HepG2 (cell line): ENCODE measurements at regions not wholly inside any gene's neighbourhood (a gene's known extent, or its start where the extent isn't known, plus 50 kb on each side); places are given as distances from the start of the nearest gene placed in this dataset.

Experiments
- AKAP8 ChIP-seq: sonication (generic); formaldehyde crosslinking; IDR thresholded peaks from 2 replicates; pipeline ENCODE4 v1.5.1; 2020; ENCODE audit warnings: mild to moderate bottlenecking, missing genetic modification reagents
- ATF1 ChIP-seq: IDR thresholded peaks from 2 replicates; pipeline ENCODE4 v1.6.1; 2016; ENCODE audit warnings: mild to moderate bottlenecking, control low read depth
- ATF5 ChIP-seq: sonication (generic); formaldehyde crosslinking; IDR thresholded peaks from 2 replicates; pipeline ENCODE4 v1.4.0; 2020; ENCODE audit warnings: mild to moderate bottlenecking, low read depth, missing genetic modification reagents
- DRAP1 ChIP-seq: IDR thresholded peaks from 2 replicates; pipeline ENCODE4 v1.6.1; 2016; ENCODE audit warnings: missing genetic modification reagents, missing compliant biosample characterization
- KDM3A ChIP-seq: IDR thresholded peaks from 2 replicates; pipeline ENCODE4 v1.6.1; 2018; ENCODE audit warnings: low read depth, missing compliant biosample characterization
- MBD4 ChIP-seq: IDR thresholded peaks from 2 replicates; pipeline ENCODE4 v1.6.1; 2012; ENCODE audit warnings: low read length, inconsistent platforms, borderline replicate concordance
- NFKBIZ ChIP-seq: IDR thresholded peaks from 2 replicates; pipeline ENCODE4 v1.6.1; 2018; ENCODE audit warnings: missing genetic modification reagents, missing compliant biosample characterization
- PLRG1 ChIP-seq: fragments of 450-650 bp; conservative IDR thresholded peaks from 2 replicates; pipeline ENCODE4 v1.6.1; 2016
- RAD21 ChIP-seq: fragments of 450-650 bp; formaldehyde crosslinking; IDR thresholded peaks from 2 replicates; pipeline ENCODE4 v1.5.0; 2020; ENCODE audit warnings: mild to moderate bottlenecking
- RFX5 ChIP-seq: IDR thresholded peaks from 2 replicates; pipeline ENCODE4 v1.6.1; 2011; ENCODE audit warnings: low read depth, low read length, improper control_type of control experiment
- RNF2 ChIP-seq: fragments of 450-650 bp; conservative IDR thresholded peaks from 2 replicates; pipeline ENCODE4 v1.6.1; 2016; ENCODE audit warnings: low read depth
- SMARCE1 ChIP-seq: fragments of 450-650 bp; IDR thresholded peaks from 2 replicates; pipeline ENCODE4 v1.6.1; 2017; ENCODE audit warnings: borderline replicate concordance
- SP5 ChIP-seq: IDR thresholded peaks from 2 replicates; pipeline ENCODE4 v1.6.1; 2016; ENCODE audit warnings: low read depth, borderline replicate concordance
- SRSF1 ChIP-seq: fragments of 200-400 bp; formaldehyde crosslinking; optimal IDR thresholded peaks from 2 replicates; pipeline ENCODE3; 2017; ENCODE audit warnings: mild to moderate bottlenecking, low read depth, low read length, moderate library complexity
- TERF1 ChIP-seq: sonication (generic); formaldehyde crosslinking; IDR thresholded peaks from 2 replicates; pipeline ENCODE4 v1.8.0; 2022; ENCODE audit warnings: mild to moderate bottlenecking, missing genetic modification reagents, moderate library complexity
- TFDP1 ChIP-seq: IDR thresholded peaks from 2 replicates; pipeline ENCODE4 v1.6.1; 2016; ENCODE audit warnings: missing compliant biosample characterization, missing genetic modification reagents, borderline replicate concordance
- WIZ ChIP-seq: sonication (generic); formaldehyde crosslinking; IDR thresholded peaks from 2 replicates; pipeline ENCODE4 v1.5.1; 2020; ENCODE audit warnings: mild to moderate bottlenecking, missing genetic modification reagents
- ZFP36 ChIP-seq: fragments of 150-350 bp; IDR thresholded peaks from 2 replicates; pipeline ENCODE4 v1.6.1; 2018; ENCODE audit warnings: borderline replicate concordance, low read length, low read depth; ENCODE audit not compliant: partially characterized antibody
- ZNF121 ChIP-seq: sonication (generic); formaldehyde crosslinking; IDR thresholded peaks from 2 replicates; pipeline ENCODE4 v1.5.0; 2020; ENCODE audit warnings: mild to moderate bottlenecking, missing genetic modification reagents
- ZNF143 ChIP-seq: sonication (generic); formaldehyde crosslinking; IDR thresholded peaks from 2 replicates; pipeline ENCODE4 v1.4.0; 2020; ENCODE audit warnings: missing genetic modification reagents
- ZNF292 ChIP-seq: sonication (generic); formaldehyde crosslinking; IDR thresholded peaks from 2 replicates; pipeline ENCODE4 v1.8.1; 2022; ENCODE audit warnings: mild to moderate bottlenecking, low read depth, missing genetic modification reagents, borderline replicate concordance
- ZNF317 ChIP-seq: sonication (generic); formaldehyde crosslinking; IDR thresholded peaks from 2 replicates; pipeline ENCODE4 v1.5.0; 2020; ENCODE audit warnings: mild to moderate bottlenecking, missing genetic modification reagents
- ZNF343 ChIP-seq: sonication (generic); formaldehyde crosslinking; IDR thresholded peaks from 2 replicates; pipeline ENCODE4 v1.4.0; 2020; ENCODE audit warnings: mild to moderate bottlenecking, missing genetic modification reagents
- ZNF460 ChIP-seq: sonication (generic); formaldehyde crosslinking; IDR thresholded peaks from 2 replicates; pipeline ENCODE4 v1.5.1; 2020; ENCODE audit warnings: missing genetic modification reagents, mild to moderate bottlenecking, borderline replicate concordance
- ZNF557 ChIP-seq: sonication (generic); formaldehyde crosslinking; IDR thresholded peaks from 2 replicates; pipeline ENCODE4 v1.4.0; 2020; ENCODE audit warnings: missing genetic modification reagents
- ZNF562 ChIP-seq: sonication (generic); formaldehyde crosslinking; IDR thresholded peaks from 2 replicates; pipeline ENCODE4 v1.8.0; 2022; ENCODE audit warnings: missing genetic modification reagents, borderline replicate concordance
- ZNF883 ChIP-seq: sonication (generic); formaldehyde crosslinking; IDR thresholded peaks from 2 replicates; pipeline ENCODE4 v1.5.1; 2020; ENCODE audit warnings: mild to moderate bottlenecking, missing genetic modification reagents; ENCODE audit errors: not compliant biosample characterization
- ZZZ3 ChIP-seq: sonication (generic); formaldehyde crosslinking; IDR thresholded peaks from 2 replicates; pipeline ENCODE4 v1.4.0; 2020; ENCODE audit warnings: missing genetic modification reagents, mild to moderate bottlenecking, borderline replicate concordance
- TF ChIP-seq, protein P1 (sequence below): sonication (generic); formaldehyde crosslinking; IDR thresholded peaks from 2 replicates; pipeline ENCODE4 v1.5.1; 2020; ENCODE audit warnings: mild to moderate bottlenecking, missing genetic modification reagents, moderate library complexity

GRCh38 chr20:23232679-23233308 is 117.8 kb upstream of the NXT1 start (continued):
- TF ChIP-seq SMARCE1, result no peak
- no peak for TF ChIP-seq SP5 (CRISPR knock-in tag)
- peak; percentile 46; the same call in 1 of the 2 replicates for TF ChIP-seq ZNF292 (CRISPR knock-in tag)
- no peak for TF ChIP-seq PLRG1
- no peak for TF ChIP-seq ZNF562 (CRISPR knock-in tag)
- no peak for TF ChIP-seq SRSF1
- TF ChIP-seq ZZZ3 (CRISPR knock-in tag), result no peak
- TF ChIP-seq WIZ (CRISPR knock-in tag), result no peak
- no peak for TF ChIP-seq NFKBIZ (CRISPR knock-in tag)
- TF ChIP-seq ZFP36, result no peak
- TF ChIP-seq TFDP1 (CRISPR knock-in tag), result 0 out of 2 replicates have a peak, but pooled peaks have one; percentile 36
- TF ChIP-seq ZNF317 (CRISPR knock-in tag), result peak; percentile 76
- TF ChIP-seq ATF5 (CRISPR knock-in tag), result no peak
- no peak for TF ChIP-seq AKAP8 (CRISPR knock-in tag)
- TF ChIP-seq RNF2, result no peak
- no peak for TF ChIP-seq ZNF343 (CRISPR knock-in tag)
- no peak for TF ChIP-seq ZNF883 (CRISPR knock-in tag)
- no peak for TF ChIP-seq KDM3A (CRISPR knock-in tag)
- no peak for TF ChIP-seq ZNF121 (CRISPR knock-in tag)
- TF ChIP-seq TERF1 (CRISPR knock-in tag), result no peak
- TF ChIP-seq ZNF143 (CRISPR knock-in tag), result no peak
- no peak for TF ChIP-seq ZNF557 (CRISPR knock-in tag)
- TF ChIP-seq ZNF460 (CRISPR knock-in tag), result no peak
- TF ChIP-seq DRAP1 (CRISPR knock-in tag), result no peak
- no peak for TF ChIP-seq MBD4
- TF ChIP-seq RFX5, result no peak
- TF ChIP-seq RAD21 (CRISPR knock-in tag), result peak; percentile 7; the same call in 1 of the 2 replicates
- no peak for TF ChIP-seq ATF1 (CRISPR knock-in tag)
- TF ChIP-seq, protein P1, sequence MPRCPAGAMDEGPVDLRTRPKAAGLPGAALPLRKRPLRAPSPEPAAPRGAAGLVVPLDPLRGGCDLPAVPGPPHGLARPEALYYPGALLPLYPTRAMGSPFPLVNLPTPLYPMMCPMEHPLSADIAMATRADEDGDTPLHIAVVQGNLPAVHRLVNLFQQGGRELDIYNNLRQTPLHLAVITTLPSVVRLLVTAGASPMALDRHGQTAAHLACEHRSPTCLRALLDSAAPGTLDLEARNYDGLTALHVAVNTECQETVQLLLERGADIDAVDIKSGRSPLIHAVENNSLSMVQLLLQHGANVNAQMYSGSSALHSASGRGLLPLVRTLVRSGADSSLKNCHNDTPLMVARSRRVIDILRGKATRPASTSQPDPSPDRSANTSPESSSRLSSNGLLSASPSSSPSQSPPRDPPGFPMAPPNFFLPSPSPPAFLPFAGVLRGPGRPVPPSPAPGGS, result no peak
